K562 (cell line): ENCODE measurements at regions not wholly inside any gene's neighbourhood (a gene's known extent, or its start where the extent isn't known, plus 50 kb on each side); places are given as distances from the start of the nearest gene placed in this dataset.

Experiments used
- ATAC-seq: fragments of 200-7000 bp; cut with Tn5 transposase; 3 replicates; pipeline ENCODE4 v1.9.1; 2020; ENCODE audit warnings: moderate library complexity
- BruUV-seq: library from RNA; stranded (reverse); fragments of 400-500 nt; replicated peaks from 2 replicates; lab custom pipeline; 2021; lab: Mats Ljungman, UMichigan
- CTCF ChIA-PET: fragments of 300-600 bp; formaldehyde crosslinking; extraction: SDS; loops from one replicate; lab custom pipeline; 2021; ENCODE audit warnings: low intra/inter-chr PET ratio; lab: Yijun Ruan, JAX
- POLR2A ChIA-PET: fragments of 300-600, 350-650 bp; sonication (Branson Sonifier 250); formaldehyde crosslinking; extraction: SDS; loops from one replicate; lab custom pipeline; 2021; ENCODE audit warnings: antibody characterized with exemption, inconsistent platforms; lab: Yijun Ruan, JAX
- DNase-seq, 4 experiments: peaks; one replicate each; pipeline versions ENCODE4 v3.0.0 to v3.0.0-alpha.2; 2011 to 2018; ENCODE audit warnings: low spot score in 3 of 4, mixed read lengths in 3 of 4; ENCODE audit errors: extremely low read depth in 1 of 4
- FAIRE-seq: peaks from 2 replicates; lab custom pipeline; 2011; peaks lifted over from hg19 to GRCh38; lab: Jason Lieb, UNC
- H2AFZ ChIP-seq: 2 replicates; pipeline ENCODE4 v1.6.0; 2011; ENCODE audit warnings: low read depth, low read length, control low read depth, inconsistent platforms
- H3K27ac ChIP-seq: fragments of 200-600 bp; 3 replicates; pipeline ENCODE4 v1.8.0; 2011; ENCODE audit warnings: low read depth, mild to moderate bottlenecking, control low read depth, inconsistent platforms, low read length, moderate library complexity, mixed read lengths; ENCODE audit errors: extremely low read depth
- H3K27me3 ChIP-seq, 2 experiments: fragments of 300-600 bp in 1 of 2; 2 replicates in 1 of 2; 3 replicates in 1 of 2; pipeline versions ENCODE4 v1.6.0 to v1.8.0; 2011; ENCODE audit warnings: inconsistent platforms in 2 of 2, low read length in 2 of 2, mild to moderate bottlenecking in 1 of 2, mixed read lengths in 1 of 2, moderate library complexity in 1 of 2; ENCODE audit not compliant: control insufficient read depth in 2 of 2, insufficient read depth in 2 of 2
- H3K36me3 ChIP-seq: fragments of 300-600 bp; 3 replicates; pipeline ENCODE4 v1.8.0; 2011; ENCODE audit warnings: mild to moderate bottlenecking, low read length, inconsistent platforms; ENCODE audit not compliant: control insufficient read depth, insufficient read depth
- H3K4me1 ChIP-seq, 2 experiments: fragments of 200-600 bp in 1 of 2; replicated peaks in 1 of 2; 2 replicates in 1 of 2; 3 replicates in 1 of 2; pipeline versions ENCODE4 v1.5.1 to v1.8.0; 2011; ENCODE audit warnings: inconsistent platforms in 2 of 2, low read length in 2 of 2, mild to moderate bottlenecking in 1 of 2, mixed read lengths in 1 of 2, moderate library complexity in 1 of 2; ENCODE audit not compliant: control insufficient read depth in 2 of 2, insufficient read depth in 2 of 2
- H3K4me2 ChIP-seq: 2 replicates; pipeline ENCODE4 v1.6.1; 2011; ENCODE audit warnings: low read length, control low read depth, inconsistent platforms, mixed read lengths; ENCODE audit not compliant: insufficient read depth
- H3K4me3 ChIP-seq: fragments of 200-600 bp; sonication (generic), shearing (Covaris generic); 2 replicates; pipeline ENCODE4 v1.5.1; 2016; ENCODE audit warnings: control low read depth, inconsistent platforms
- H3K79me2 ChIP-seq: fragments of 200-600 bp; 3 replicates; pipeline ENCODE4 v1.8.0; 2011; ENCODE audit warnings: low read length, inconsistent platforms; ENCODE audit not compliant: control insufficient read depth, insufficient read depth
- H3K9ac ChIP-seq, 2 experiments: 2 replicates each; pipeline versions ENCODE4 v1.6.0 to v1.6.1; 2011; ENCODE audit warnings: low read depth in 2 of 2, low read length in 2 of 2, control low read depth in 1 of 2, inconsistent platforms in 1 of 2, mild to moderate bottlenecking in 1 of 2, mixed read lengths in 1 of 2; ENCODE audit not compliant: insufficient read depth in 1 of 2
- H3K9me1 ChIP-seq: one replicate; pipeline ENCODE4 v1.6.0; 2011; ENCODE audit warnings: inconsistent platforms, mild to moderate bottlenecking, low read length, moderate library complexity; ENCODE audit not compliant: control insufficient read depth, insufficient read depth
- H3K9me3 ChIP-seq: replicated peaks from 2 replicates; pipeline ENCODE4 v1.5.1; 2011; ENCODE audit warnings: low read depth, low read length, inconsistent platforms; ENCODE audit not compliant: control insufficient read depth, insufficient read depth
- H4K20me1 ChIP-seq: replicated peaks from 2 replicates; pipeline ENCODE4 v1.6.1; 2011; ENCODE audit warnings: low read length, inconsistent platforms, mixed read lengths; ENCODE audit not compliant: control insufficient read depth, insufficient read depth
- COPS2 ChIP-seq: fragments of 450-650 bp; conservative IDR thresholded peaks from 2 replicates; pipeline ENCODE4 v1.6.1; 2016; ENCODE audit warnings: mild to moderate bottlenecking, moderate library complexity
- E2F8 ChIP-seq: fragments of 450-650 bp; IDR thresholded peaks from 2 replicates; pipeline ENCODE4 v1.7.1; 2018; ENCODE audit warnings: mild to moderate bottlenecking, low read depth; ENCODE audit not compliant: partially characterized antibody
- HDAC2 ChIP-seq: fragments of 450-650 bp; IDR thresholded peaks from 2 replicates; pipeline ENCODE4 v1.6.1; 2016; ENCODE audit warnings: mild to moderate bottlenecking
- KDM5B ChIP-seq: fragments of 200-600 bp; sonication (generic); IDR thresholded peaks from 2 replicates; pipeline ENCODE4 v1.6.1; 2012; ENCODE audit warnings: low read depth, mild to moderate bottlenecking, moderate library complexity, low read length, control low read depth, inconsistent platforms; ENCODE audit not compliant: insufficient replicate concordance
- MYBL2 ChIP-seq, 2 experiments: fragments of 450-650 bp in 1 of 2; sonication (generic) in 1 of 2; formaldehyde crosslinking in 1 of 2; IDR thresholded peaks; 2 replicates each; pipeline versions ENCODE4 v1.6.1 to v1.8.1; 2017 to 2022; ENCODE audit warnings: borderline replicate concordance in 1 of 2, inconsistent platforms in 1 of 2, low read depth in 1 of 2, mild to moderate bottlenecking in 1 of 2, missing genetic modification reagents in 1 of 2, moderate library complexity in 1 of 2
- PHF20 ChIP-seq: fragments of 450-650 bp; IDR thresholded peaks from 2 replicates; pipeline ENCODE4 v1.6.1; 2018; ENCODE audit not compliant: partially characterized antibody
- POLR2H ChIP-seq: IDR thresholded peaks from 2 replicates; pipeline ENCODE4 v1.6.1; 2016; ENCODE audit warnings: missing genetic modification characterization, low read depth, mild to moderate bottlenecking, control low read depth, missing compliant biosample characterization, moderate library complexity
- PPARD ChIP-seq: fragments of 250-450 bp; sonication (Bioruptor Pico); IDR thresholded peaks from 2 replicates; pipeline ENCODE4 v1.8.0; 2022; ENCODE audit warnings: inconsistent platforms, mild to moderate bottlenecking, moderate library complexity
- SMAD2 ChIP-seq: fragments of 150-350 bp; IDR thresholded peaks from 2 replicates; pipeline ENCODE4 v1.6.1; 2014; ENCODE audit warnings: low read depth, mild to moderate bottlenecking, low read length
- WGBS: fragments of 100-300 bp; shearing (Covaris generic); methylation state at CpG from one replicate; pipeline ENCODE4 v1.1.6; 2016; ENCODE audit warnings: low coverage, mixed read lengths; ENCODE audit not compliant: insufficient coverage; ENCODE audit errors: missing lambda C conversion rate; 5-methylcytosine and 5-hydroxymethylcytosine counted together
- in situ Hi-C: fragments of 300-500 bp; cut with MboI; formaldehyde crosslinking; loops from 4 replicates; pipeline ENCODE4 v1.15.0; 2018; ENCODE audit warnings: inconsistent platforms, mixed read lengths
- intact Hi-C: fragments of 100-400 bp; cut with micrococcal nuclease; formaldehyde crosslinking; loops from 2 replicates; pipeline ENCODE4 v1.14.2; 2022
- TF ChIP-seq, protein P1 (sequence below), 2 experiments: fragments of 450-650 bp; conservative IDR thresholded peaks; 2 replicates each; pipeline ENCODE4 v1.6.1; 2017; ENCODE audit warnings: mild to moderate bottlenecking in 2 of 2, moderate library complexity in 2 of 2
- TF ChIP-seq, protein P2 (sequence below): fragments of 250-450 bp; sonication (Bioruptor Pico); IDR thresholded peaks from 2 replicates; pipeline ENCODE4 v1.8.0; 2021; ENCODE audit warnings: mild to moderate bottlenecking, moderate library complexity
- TF ChIP-seq, protein P3 (sequence below), 2 experiments: fragments of 200-800 bp in 1 of 2; sonication (Bioruptor generic) in 1 of 2; sonication (generic) in 1 of 2; formaldehyde crosslinking in 1 of 2; IDR thresholded peaks in 1 of 2; conservative IDR thresholded peaks in 1 of 2; 2 replicates each; pipeline versions ENCODE4 v1.5.0 to v1.6.1; 2016 to 2020; ENCODE audit warnings: missing compliant biosample characterization in 1 of 2, missing genetic modification characterization in 1 of 2, missing genetic modification reagents in 1 of 2

GRCh38 chr7:156327916-156328315, 312.7 kb upstream of the RNF32 start:
- WGBS: 0% methylated on average over 4 of the region's 4 CpGs
- POLR2A ChIA-PET: interaction anchor here (1.1 kb wide), 1 partner anchor 9 kb away, joined by 3 read pairs; no protein-coding TSS in a partner anchor
- H3K27ac ChIP-seq: no peak overlapping the region
- no TSS peak for BruUV-seq
- H3K9me1 ChIP-seq: no peaks in the 10 kb centered on the region
- H3K4me1 ChIP-seq: no peaks in the 10 kb centered on the region
- H3K4me2 ChIP-seq: no peak overlapping the region
- CTCF ChIA-PET: no interaction called here
- no peaks in the 10 kb centered on the region; the same call in 1 of the 2 replicates for H3K9me3 ChIP-seq
- in situ Hi-C loops (no loop called here), intact Hi-C loops (no loop called here)
- no peak overlapping the region for H3K9ac ChIP-seq
- FAIRE-seq: no peak
- H3K79me2 ChIP-seq: no peaks in the 10 kb centered on the region
- no peak for TF ChIP-seq PPARD (CRISPR knock-in tag)
- no peak for TF ChIP-seq PHF20
- TF ChIP-seq SMAD2: no peak
- TF ChIP-seq, protein P1, sequence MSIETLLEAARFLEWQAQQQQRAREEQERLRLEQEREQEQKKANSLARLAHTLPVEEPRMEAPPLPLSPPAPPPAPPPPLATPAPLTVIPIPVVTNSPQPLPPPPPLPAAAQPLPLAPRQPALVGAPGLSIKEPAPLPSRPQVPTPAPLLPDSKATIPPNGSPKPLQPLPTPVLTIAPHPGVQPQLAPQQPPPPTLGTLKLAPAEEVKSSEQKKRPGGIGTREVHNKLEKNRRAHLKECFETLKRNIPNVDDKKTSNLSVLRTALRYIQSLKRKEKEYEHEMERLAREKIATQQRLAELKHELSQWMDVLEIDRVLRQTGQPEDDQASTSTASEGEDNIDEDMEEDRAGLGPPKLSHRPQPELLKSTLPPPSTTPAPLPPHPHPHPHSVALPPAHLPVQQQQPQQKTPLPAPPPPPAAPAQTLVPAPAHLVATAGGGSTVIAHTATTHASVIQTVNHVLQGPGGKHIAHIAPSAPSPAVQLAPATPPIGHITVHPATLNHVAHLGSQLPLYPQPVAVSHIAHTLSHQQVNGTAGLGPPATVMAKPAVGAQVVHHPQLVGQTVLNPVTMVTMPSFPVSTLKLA (conservative IDR thresholded peaks at IDR 0.05): no peak
- TF ChIP-seq, protein P2, sequence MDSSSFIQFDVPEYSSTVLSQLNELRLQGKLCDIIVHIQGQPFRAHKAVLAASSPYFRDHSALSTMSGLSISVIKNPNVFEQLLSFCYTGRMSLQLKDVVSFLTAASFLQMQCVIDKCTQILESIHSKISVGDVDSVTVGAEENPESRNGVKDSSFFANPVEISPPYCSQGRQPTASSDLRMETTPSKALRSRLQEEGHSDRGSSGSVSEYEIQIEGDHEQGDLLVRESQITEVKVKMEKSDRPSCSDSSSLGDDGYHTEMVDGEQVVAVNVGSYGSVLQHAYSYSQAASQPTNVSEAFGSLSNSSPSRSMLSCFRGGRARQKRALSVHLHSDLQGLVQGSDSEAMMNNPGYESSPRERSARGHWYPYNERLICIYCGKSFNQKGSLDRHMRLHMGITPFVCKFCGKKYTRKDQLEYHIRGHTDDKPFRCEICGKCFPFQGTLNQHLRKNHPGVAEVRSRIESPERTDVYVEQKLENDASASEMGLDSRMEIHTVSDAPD (CRISPR knock-in tag): no peak
- no peak for TF ChIP-seq MYBL2 (IDR thresholded peaks at IDR 0.05; ENCODE audit: low read depth)
- TF ChIP-seq MYBL2 (CRISPR knock-in tag; IDR thresholded peaks at IDR 0.05; ENCODE audit: borderline replicate concordance): no peak
- no peak for TF ChIP-seq POLR2H (tag)
- no peak for TF ChIP-seq HDAC2
- TF ChIP-seq E2F8: no peak
- TF ChIP-seq, protein P3, sequence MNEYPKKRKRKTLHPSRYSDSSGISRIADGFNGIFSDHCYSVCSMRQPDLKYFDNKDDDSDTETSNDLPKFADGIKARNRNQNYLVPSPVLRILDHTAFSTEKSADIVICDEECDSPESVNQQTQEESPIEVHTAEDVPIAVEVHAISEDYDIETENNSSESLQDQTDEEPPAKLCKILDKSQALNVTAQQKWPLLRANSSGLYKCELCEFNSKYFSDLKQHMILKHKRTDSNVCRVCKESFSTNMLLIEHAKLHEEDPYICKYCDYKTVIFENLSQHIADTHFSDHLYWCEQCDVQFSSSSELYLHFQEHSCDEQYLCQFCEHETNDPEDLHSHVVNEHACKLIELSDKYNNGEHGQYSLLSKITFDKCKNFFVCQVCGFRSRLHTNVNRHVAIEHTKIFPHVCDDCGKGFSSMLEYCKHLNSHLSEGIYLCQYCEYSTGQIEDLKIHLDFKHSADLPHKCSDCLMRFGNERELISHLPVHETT (CRISPR knock-in tag; conservative IDR thresholded peaks at IDR 0.05 in 1 of 2, IDR thresholded peaks at IDR 0.05 in 1 of 2): no peak
- TF ChIP-seq COPS2: no peak
- no peak for TF ChIP-seq KDM5B
- no peak overlapping the region for H2AFZ ChIP-seq
- H3K36me3 ChIP-seq: no peaks in the 10 kb centered on the region
- ATAC-seq: no peak
- no peak overlapping the region for H3K4me3 ChIP-seq
- H3K27me3 ChIP-seq: no peaks in the 10 kb centered on the region
- no peaks in the 10 kb centered on the region for H4K20me1 ChIP-seq
- DNase-seq: no peak
